Tibial nerve (tissue), 4 donors: ENCODE measurements at regions not wholly inside any gene's neighbourhood (a gene's known extent, or its start where the extent isn't known, plus 50 kb on each side); places are given as distances from the start of the nearest gene placed in this dataset.

Source experiments
- DNase-seq, 2 donors: peaks; one replicate each; pipeline ENCODE4 v3.0.0-alpha.2; 2019; ENCODE audit warnings: low spot score in 2 of 2
- H3K27ac ChIP-seq, 4 donors: fragments of 200-600 bp; sonication (generic) in 3 of 4; one replicate each; pipeline ENCODE4 v1.5.1; 2017 to 2019; ENCODE audit warnings: mild to moderate bottlenecking in 1 of 4
- H3K27me3 ChIP-seq, 2 donors: fragments of 200-600 bp; sonication (generic) in 1 of 2; one replicate each; pipeline versions ENCODE4 v1.5.1 to v1.6.0; 2017 to 2019
- H3K36me3 ChIP-seq, 3 donors: fragments of 200-600 bp; sonication (generic); one replicate each; pipeline ENCODE4 v1.5.1; 2018 to 2019
- H3K4me1 ChIP-seq, 4 donors: fragments of 200-600 bp; sonication (generic) in 3 of 4; one replicate each; pipeline ENCODE4 v1.5.1; 2017 to 2019
- H3K4me3 ChIP-seq, 4 donors: fragments of 200-600 bp; sonication (generic) in 3 of 4; one replicate each; pipeline ENCODE4 v1.5.1; 2017 to 2019; ENCODE audit warnings: mild to moderate bottlenecking in 1 of 4, moderate library complexity in 1 of 4
- H3K9me3 ChIP-seq, 4 donors: fragments of 200-600 bp; sonication (generic) in 3 of 4; one replicate each; pipeline ENCODE4 v1.5.1; 2017 to 2019
- EP300 ChIP-seq, 2 donors: sonication (generic); formaldehyde crosslinking; IDR thresholded peaks; one replicate each; pipeline ENCODE4 v1.6.1; 2017; ENCODE audit warnings: antibody characterized with exemption in 2 of 2, mild to moderate bottlenecking in 1 of 2
- POLR2A ChIP-seq, 2 donors: fragments of 450-650 bp; IDR thresholded peaks; one replicate each; pipeline ENCODE4 v1.6.1; 2017; ENCODE audit warnings: antibody characterized with exemption in 2 of 2, mild to moderate bottlenecking in 2 of 2, moderate library complexity in 2 of 2
- WGBS, 2 donors: methylation state at CpG; one replicate each; pipeline ENCODE4 v1.1.5; 2018; 5-methylcytosine and 5-hydroxymethylcytosine counted together
- TF ChIP-seq, protein P1 (sequence below), 5 experiments: fragments of 200-600 bp in 3 of 5; fragments of 450-650 bp in 2 of 5; sonication (generic) in 3 of 5; IDR thresholded peaks; one replicate each; pipeline ENCODE4 v1.5.1; 2016 to 2019; ENCODE audit warnings: antibody characterized with exemption in 5 of 5, mild to moderate bottlenecking in 3 of 5, moderate library complexity in 2 of 5

- Histone ChIP-seq H3K9me3 (no peaks in the 10 kb centered on the region), H3K36me3 (no peaks in the 10 kb centered on the region), H3K4me3 (no peak overlapping the region), H3K27me3 (no peaks in the 10 kb centered on the region), H3K4me1 (no peaks in the 10 kb centered on the region), H3K27ac (no peak overlapping the region)
- no peak for DNase-seq
- no peak for TF ChIP-seq POLR2A (IDR thresholded peaks at IDR 0.05)
- TF ChIP-seq, protein P1, sequence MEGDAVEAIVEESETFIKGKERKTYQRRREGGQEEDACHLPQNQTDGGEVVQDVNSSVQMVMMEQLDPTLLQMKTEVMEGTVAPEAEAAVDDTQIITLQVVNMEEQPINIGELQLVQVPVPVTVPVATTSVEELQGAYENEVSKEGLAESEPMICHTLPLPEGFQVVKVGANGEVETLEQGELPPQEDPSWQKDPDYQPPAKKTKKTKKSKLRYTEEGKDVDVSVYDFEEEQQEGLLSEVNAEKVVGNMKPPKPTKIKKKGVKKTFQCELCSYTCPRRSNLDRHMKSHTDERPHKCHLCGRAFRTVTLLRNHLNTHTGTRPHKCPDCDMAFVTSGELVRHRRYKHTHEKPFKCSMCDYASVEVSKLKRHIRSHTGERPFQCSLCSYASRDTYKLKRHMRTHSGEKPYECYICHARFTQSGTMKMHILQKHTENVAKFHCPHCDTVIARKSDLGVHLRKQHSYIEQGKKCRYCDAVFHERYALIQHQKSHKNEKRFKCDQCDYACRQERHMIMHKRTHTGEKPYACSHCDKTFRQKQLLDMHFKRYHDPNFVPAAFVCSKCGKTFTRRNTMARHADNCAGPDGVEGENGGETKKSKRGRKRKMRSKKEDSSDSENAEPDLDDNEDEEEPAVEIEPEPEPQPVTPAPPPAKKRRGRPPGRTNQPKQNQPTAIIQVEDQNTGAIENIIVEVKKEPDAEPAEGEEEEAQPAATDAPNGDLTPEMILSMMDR (IDR thresholded peaks at IDR 0.05): no peak
- no peak for TF ChIP-seq EP300 (IDR thresholded peaks at IDR 0.05)
- WGBS, 2 donors: 93 to 94% methylated on average over 5 of the region's 5 CpGs
Measured at GRCh38 chr6:132892929-132893771, 78.8 kb downstream of the RPS12 start.

DNA sequence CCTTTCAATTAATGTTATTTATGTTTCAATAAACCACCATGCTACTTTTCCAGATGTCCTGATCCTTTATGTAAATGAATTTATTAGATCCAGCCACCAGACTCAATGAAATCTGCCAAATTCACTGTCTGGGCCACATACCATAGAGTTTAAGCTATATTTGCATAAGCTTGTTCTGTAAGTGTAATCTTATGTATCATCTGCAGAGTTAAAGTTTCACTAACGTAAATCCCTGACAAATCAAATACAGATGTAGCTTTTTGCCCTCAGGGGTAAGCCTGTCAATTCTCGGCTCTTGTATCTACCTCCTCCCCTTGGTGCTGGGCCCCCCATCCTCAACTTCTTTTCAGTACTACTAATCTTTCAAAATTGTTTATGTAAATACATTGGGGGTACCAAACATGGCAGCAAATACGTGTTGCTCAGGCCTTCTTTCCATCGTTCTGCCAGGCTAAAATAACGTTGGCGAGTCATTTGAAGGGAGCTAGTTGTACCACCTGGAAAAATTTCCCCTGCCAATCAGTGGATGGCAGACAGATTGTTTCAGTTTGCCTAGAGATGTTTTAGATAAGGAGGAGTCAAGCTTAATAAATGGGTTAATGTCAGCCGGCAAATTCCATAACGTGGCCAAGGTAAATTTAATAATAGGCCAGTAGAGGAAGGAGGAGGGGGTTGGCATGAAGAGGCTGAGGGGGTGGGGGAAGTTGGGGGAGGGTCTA is 79.6 kb downstream of the RPS12 start:
- 75 to 78% methylated on average over 8 of the region's 8 CpGs for WGBS, 2 donors
- no peak overlapping the region for H3K4me3 ChIP-seq
- H3K27me3 ChIP-seq: no peaks in the 10 kb centered on the region
- H3K4me1 ChIP-seq: no peaks in the 10 kb centered on the region
- H3K9me3 ChIP-seq: no peaks in the 10 kb centered on the region
- no peaks in the 10 kb centered on the region for H3K36me3 ChIP-seq
- H3K27ac ChIP-seq: no peak overlapping the region
- TF ChIP-seq, protein P1 (IDR thresholded peaks at IDR 0.05): no peak
- TF ChIP-seq POLR2A (IDR thresholded peaks at IDR 0.05) (no peak), EP300 (IDR thresholded peaks at IDR 0.05) (no peak)
- no peak for DNase-seq

- TF ChIP-seq POLR2A (IDR thresholded peaks at IDR 0.05) (no peak), EP300 (IDR thresholded peaks at IDR 0.05) (no peak)
- TF ChIP-seq, protein P1 (IDR thresholded peaks at IDR 0.05): no peak
- DNase-seq: no peak
- Histone ChIP-seq H3K4me3 (no peak overlapping the region), H3K4me1 (no peaks in the 10 kb centered on the region), H3K27me3 (no peaks in the 10 kb centered on the region), H3K27ac (no peak overlapping the region), H3K9me3 (no peaks in the 10 kb centered on the region), H3K36me3 (no peaks in the 10 kb centered on the region)
- 53 to 60% methylated on average over 4 of the region's 4 CpGs for WGBS, 2 donors
Measured at GRCh38 chr6:132898376-132898775, 84.0 kb downstream of the RPS12 start.

DNA sequence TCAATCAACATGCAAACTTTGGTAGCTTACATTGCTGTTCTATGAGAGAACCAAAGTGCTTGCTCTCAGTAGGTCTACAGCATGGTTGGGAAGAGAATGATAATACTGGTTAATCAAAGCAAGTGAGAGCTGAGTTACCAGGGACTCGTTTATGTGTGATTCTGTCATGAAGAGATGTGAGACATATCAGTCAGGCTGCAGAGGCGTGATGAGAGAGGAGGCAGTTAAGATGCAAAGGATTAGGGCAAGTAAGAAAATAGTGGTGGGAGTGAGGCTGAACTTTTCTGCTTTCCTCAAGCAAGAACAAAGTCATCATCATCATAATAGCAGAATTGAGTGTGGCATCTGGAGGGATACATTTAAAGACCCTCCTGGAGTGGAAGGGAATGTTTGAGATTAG is 86.5 kb downstream of the RPS12 start:
- no peak for DNase-seq
- no peak overlapping the region for H3K4me3 ChIP-seq
- H3K9me3 ChIP-seq: no peaks in the 10 kb centered on the region
- H3K27me3 ChIP-seq: no peaks in the 10 kb centered on the region
- no peak overlapping the region for H3K27ac ChIP-seq
- no peaks in the 10 kb centered on the region for H3K4me1 ChIP-seq
- WGBS, 2 donors: 65 to 74% methylated on average over 2 of the region's 2 CpGs
- no peaks in the 10 kb centered on the region for H3K36me3 ChIP-seq
- TF ChIP-seq, protein P1 (IDR thresholded peaks at IDR 0.05): no peak
- TF ChIP-seq EP300 (IDR thresholded peaks at IDR 0.05): no peak
- TF ChIP-seq POLR2A (IDR thresholded peaks at IDR 0.05): no peak

DNA sequence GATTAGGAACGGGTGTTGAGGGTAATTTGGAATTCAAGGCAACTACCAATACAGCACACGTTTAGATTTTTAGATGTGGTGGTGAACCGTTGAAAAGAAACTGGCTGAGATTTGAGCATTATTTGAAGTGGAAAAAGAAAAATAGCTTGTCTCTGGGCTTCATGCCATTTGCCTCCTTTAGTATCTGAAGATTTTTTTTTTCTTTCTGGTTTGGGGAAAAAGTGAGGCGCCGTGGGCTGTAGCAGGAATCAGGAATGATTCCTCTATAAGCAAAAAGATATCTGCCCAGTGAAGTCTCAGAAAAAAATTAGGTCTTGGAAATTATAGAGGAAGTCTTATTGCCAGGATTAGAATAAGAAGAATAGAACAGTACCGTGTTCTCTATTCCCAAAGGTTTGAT is 88.5 kb downstream of the RPS12 start:
- 66% methylated on average over 6 of the region's 6 CpGs for WGBS, 2 donors
- H3K4me3 ChIP-seq: no peak overlapping the region
- DNase-seq: no peak
- H3K27ac ChIP-seq: no peak overlapping the region
- H3K27me3 ChIP-seq: no peaks in the 10 kb centered on the region
- no peaks in the 10 kb centered on the region for H3K4me1 ChIP-seq
- H3K9me3 ChIP-seq: no peaks in the 10 kb centered on the region
- TF ChIP-seq POLR2A (IDR thresholded peaks at IDR 0.05) (no peak), EP300 (IDR thresholded peaks at IDR 0.05) (no peak)
- TF ChIP-seq, protein P1 (IDR thresholded peaks at IDR 0.05): no peak
- no peaks in the 10 kb centered on the region for H3K36me3 ChIP-seq
